HCT116 (cell line): ENCODE measurements at regions not wholly inside any gene's neighbourhood (a gene's known extent, or its start where the extent isn't known, plus 50 kb on each side); places are given as distances from the start of the nearest gene placed in this dataset.

Source experiments
- ATAC-seq: fragments of 200-7000 bp; cut with Tn5 transposase; 2 replicates; pipeline ENCODE4 v1.9.1; 2020; ENCODE audit warnings: mild to moderate bottlenecking, moderate library complexity
- BruUV-seq: library from RNA; stranded (reverse); fragments of 400-500 nt; replicated peaks from 2 replicates; lab custom pipeline; 2021; lab: Mats Ljungman, UMichigan
- CTCF ChIA-PET: fragments of 300-600 bp; sonication (Branson Sonifier 250); formaldehyde crosslinking; loops from one replicate; lab custom pipeline; 2021; ENCODE audit warnings: antibody characterized with exemption; lab: Charles Lee
- POLR2A ChIA-PET: fragments of 300-600, 350-600 bp; sonication (Branson Sonifier 250); formaldehyde crosslinking; loops from one replicate; lab custom pipeline; 2021; ENCODE audit warnings: antibody characterized with exemption; lab: Charles Lee
- RAD21 ChIA-PET, 2 experiments: fragments of 300-600 bp; sonication (Branson Sonifier 250); formaldehyde crosslinking; loops; one replicate each; lab custom pipeline; 2023; ENCODE audit warnings: low total read pairs in 2 of 2; ENCODE audit not compliant: uncharacterized antibody in 2 of 2, unreplicated experiment in 2 of 2, low non-redundant PET in 1 of 2; lab: Charles Lee
- DNase-seq: peaks from one replicate; pipeline ENCODE4 v3.0.0-alpha.2; 2010; ENCODE audit warnings: low read depth, low spot score
- H2AFZ ChIP-seq: fragments of 200-600 bp; shearing (Covaris generic), sonication (generic); 2 replicates; pipeline ENCODE4 v1.6.1; 2017; ENCODE audit warnings: low read depth, mixed run types, mixed read lengths, antibody characterized with exemption, low read length; ENCODE audit not compliant: poor library complexity, severe bottlenecking
- H3K27ac ChIP-seq: 2 replicates; pipeline ENCODE4 v1.5.1; 2012; ENCODE audit warnings: low read depth, low read length
- H3K27me3 ChIP-seq: fragments of 200-600 bp; sonication (generic); 2 replicates; pipeline ENCODE4 v1.6.1; 2016; ENCODE audit warnings: mixed run types, low read length, mixed read lengths; ENCODE audit not compliant: insufficient read depth
- H3K36me3 ChIP-seq, 2 experiments: fragments of 200-500 bp in 1 of 2; fragments of 200-600 bp in 1 of 2; sonication (Bioruptor generic) in 1 of 2; sonication (generic) in 1 of 2; 2 replicates each; pipeline versions ENCODE4 v1.5.1 to v1.6.1; 2014 to 2016; ENCODE audit warnings: low read length in 2 of 2, inconsistent platforms in 1 of 2, mixed read lengths in 1 of 2, mixed run types in 1 of 2; ENCODE audit not compliant: insufficient read depth in 2 of 2, control insufficient read depth in 1 of 2
- H3K4me1 ChIP-seq, 2 experiments: fragments of 200-600 bp in 1 of 2; sonication (generic) in 1 of 2; 2 replicates each; pipeline versions ENCODE4 v1.5.1 to v1.6.1; 2012 to 2017; ENCODE audit warnings: low read length in 2 of 2, inconsistent platforms in 1 of 2, mild to moderate bottlenecking in 1 of 2, mixed read lengths in 1 of 2, mixed run types in 1 of 2, moderate library complexity in 1 of 2; ENCODE audit not compliant: insufficient read depth in 2 of 2, control insufficient read depth in 1 of 2
- H3K4me2 ChIP-seq: fragments of 200-600 bp; sonication (generic); 2 replicates; pipeline ENCODE4 v1.6.1; 2017; ENCODE audit warnings: mixed run types, low read length, mixed read lengths
- H3K4me3 ChIP-seq, 2 experiments: fragments of 200-600 bp in 1 of 2; sonication (generic) in 1 of 2; replicated peaks in 1 of 2; 2 replicates each; pipeline ENCODE4 v1.5.1; 2011 to 2016; ENCODE audit warnings: low read length in 2 of 2, control low read depth in 1 of 2, low read depth in 1 of 2, mild to moderate bottlenecking in 1 of 2, mixed read lengths in 1 of 2, mixed run types in 1 of 2
- H3K79me2 ChIP-seq: fragments of 200-600 bp; sonication (generic); 2 replicates; pipeline ENCODE4 v1.6.1; 2017; ENCODE audit warnings: mild to moderate bottlenecking, mixed run types, low read length, moderate library complexity, mixed read lengths; ENCODE audit not compliant: insufficient read depth
- H3K9ac ChIP-seq: fragments of 200-600 bp; sonication (generic); 2 replicates; pipeline ENCODE4 v1.6.1; 2016; ENCODE audit warnings: low read length, mixed read lengths
- H3K9me2 ChIP-seq: fragments of 200-600 bp; sonication (generic), shearing (Covaris generic); 2 replicates; pipeline ENCODE4 v1.6.1; 2017; ENCODE audit warnings: mixed run types, mild to moderate bottlenecking, moderate library complexity; ENCODE audit not compliant: insufficient read depth
- H3K9me3 ChIP-seq, 2 experiments: fragments of 200-500 bp in 1 of 2; fragments of 200-600 bp in 1 of 2; sonication (Bioruptor generic) in 1 of 2; sonication (generic) in 1 of 2; 2 replicates each; pipeline ENCODE4 v1.6.1; 2014 to 2017; ENCODE audit warnings: low read length in 2 of 2, mixed read lengths in 2 of 2, inconsistent platforms in 1 of 2, low read depth in 1 of 2, mild to moderate bottlenecking in 1 of 2, mixed run types in 1 of 2, moderate library complexity in 1 of 2; ENCODE audit not compliant: control insufficient read depth in 1 of 2, insufficient read depth in 1 of 2
- H4K20me1 ChIP-seq: fragments of 200-600 bp; sonication (generic), shearing (Covaris generic); 2 replicates; pipeline ENCODE4 v1.6.1; 2017; ENCODE audit warnings: mixed run types, mild to moderate bottlenecking, moderate library complexity; ENCODE audit not compliant: insufficient read depth
- ATF3 ChIP-seq: IDR thresholded peaks from 2 replicates; pipeline ENCODE4 v1.6.1; 2012
- FOSL1 ChIP-seq: IDR thresholded peaks from 2 replicates; pipeline ENCODE4 v1.6.1; 2012; ENCODE audit warnings: low read depth
- JUND ChIP-seq: IDR thresholded peaks from 2 replicates; pipeline ENCODE4 v1.6.1; 2012
- REST ChIP-seq: IDR thresholded peaks from 2 replicates; pipeline ENCODE4 v1.6.1; 2012; ENCODE audit warnings: low read depth
- SRF ChIP-seq: IDR thresholded peaks from 2 replicates; pipeline ENCODE4 v1.6.1; 2012; ENCODE audit warnings: low read depth
- ZFX ChIP-seq: fragments of 450-650 bp; IDR thresholded peaks from 2 replicates; pipeline ENCODE4 v1.6.1; 2017
- intact Hi-C: fragments of 100-400 bp; cut with micrococcal nuclease; formaldehyde crosslinking; loops from 2 replicates; pipeline ENCODE4 v1.10.0; 2022

- Histone ChIP-seq H4K20me1 (no peaks in the 10 kb centered on the region), H3K27me3 (no peaks in the 10 kb centered on the region), H3K27ac (no peak overlapping the region), H3K79me2 (no peaks in the 10 kb centered on the region), H3K36me3 (no peaks in the 10 kb centered on the region), H3K9ac (no peak overlapping the region), H3K9me3 (no peaks in the 10 kb centered on the region), H2AFZ (no peak overlapping the region), H3K4me1 (peaks cover 0 to 29% of the 10 kb centered on the region in 2 experiments; a peak in 2 of 4 replicates), H3K4me2 (no peak overlapping the region), H3K9me2 (no peaks in the 10 kb centered on the region), H3K4me3 (no peak overlapping the region)
- intact Hi-C loops: loop anchor here (10.0 kb wide), 1 partner anchor 60 kb away; no protein-coding TSS in a partner anchor
- ChIA-PET RAD21 (interaction anchor here in 1 of 2 experiments (0.7 kb wide), 1 partner anchor 45 kb away, joined by 3 read pairs; no protein-coding TSS in a partner anchor), POLR2A (no interaction called here), CTCF (interaction anchor here (1.5 kb wide), 1 partner anchor 181 kb away, joined by 4 read pairs; no protein-coding TSS in a partner anchor)
- DNase-seq: no peak
- no peak for TF ChIP-seq ATF3
- no peak for TF ChIP-seq ZFX
- TF ChIP-seq FOSL1: no peak
- no peak for TF ChIP-seq REST
- no peak for TF ChIP-seq SRF
- no peak for TF ChIP-seq JUND
- ATAC-seq: no peak
- BruUV-seq: no TSS peak
Observed at GRCh38 chr1:209384710-209385550, 198.6 kb upstream of the CAMK1G start.
